ENCODE measurements at regions not wholly inside any gene's neighbourhood (a gene's known extent, or its start where the extent isn't known, plus 50 kb on each side); places are given as distances from the start of the nearest gene placed in this dataset.

DNA sequence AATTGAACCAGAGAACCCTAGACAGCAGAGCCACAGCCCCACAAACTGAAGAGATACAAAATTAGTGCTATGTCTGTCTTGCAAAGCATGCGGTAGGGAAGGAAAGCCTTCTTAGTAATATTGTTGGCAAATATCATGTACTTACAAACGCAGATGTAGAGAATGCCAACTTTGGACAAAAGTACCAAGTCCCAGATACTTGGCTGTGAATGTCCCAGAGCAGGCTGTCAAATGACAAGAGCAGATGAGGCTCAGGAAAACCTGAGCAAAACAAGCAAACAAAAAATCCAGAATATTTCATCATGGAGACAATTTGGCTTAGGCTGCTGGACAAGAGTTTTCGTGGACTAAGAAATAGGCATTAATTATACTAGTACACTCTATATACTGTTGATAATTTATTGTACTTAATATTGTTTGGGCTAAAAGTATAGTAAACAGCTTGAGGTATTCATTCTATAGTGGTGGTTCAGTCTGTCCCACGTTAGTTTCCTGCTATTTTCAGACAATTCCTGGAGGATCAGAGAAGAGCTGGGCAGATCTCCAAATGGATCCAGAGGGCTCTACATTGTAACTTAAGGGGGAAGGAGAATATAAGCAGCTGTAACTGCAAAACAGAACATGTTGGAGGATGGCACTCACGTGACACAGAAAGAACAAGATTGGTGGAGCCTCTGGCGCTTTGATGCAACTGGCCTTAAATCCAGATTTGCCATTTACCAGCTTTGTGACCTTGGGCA lies 329.8 kb downstream of the ATP23 start:
- no peak overlapping the region for H3K4me3 ChIP-seq (ENCODE audit: low read depth, low read length)
- DNase-seq (ENCODE audit: low read depth): no peak
- TF ChIP-seq, protein P1, sequence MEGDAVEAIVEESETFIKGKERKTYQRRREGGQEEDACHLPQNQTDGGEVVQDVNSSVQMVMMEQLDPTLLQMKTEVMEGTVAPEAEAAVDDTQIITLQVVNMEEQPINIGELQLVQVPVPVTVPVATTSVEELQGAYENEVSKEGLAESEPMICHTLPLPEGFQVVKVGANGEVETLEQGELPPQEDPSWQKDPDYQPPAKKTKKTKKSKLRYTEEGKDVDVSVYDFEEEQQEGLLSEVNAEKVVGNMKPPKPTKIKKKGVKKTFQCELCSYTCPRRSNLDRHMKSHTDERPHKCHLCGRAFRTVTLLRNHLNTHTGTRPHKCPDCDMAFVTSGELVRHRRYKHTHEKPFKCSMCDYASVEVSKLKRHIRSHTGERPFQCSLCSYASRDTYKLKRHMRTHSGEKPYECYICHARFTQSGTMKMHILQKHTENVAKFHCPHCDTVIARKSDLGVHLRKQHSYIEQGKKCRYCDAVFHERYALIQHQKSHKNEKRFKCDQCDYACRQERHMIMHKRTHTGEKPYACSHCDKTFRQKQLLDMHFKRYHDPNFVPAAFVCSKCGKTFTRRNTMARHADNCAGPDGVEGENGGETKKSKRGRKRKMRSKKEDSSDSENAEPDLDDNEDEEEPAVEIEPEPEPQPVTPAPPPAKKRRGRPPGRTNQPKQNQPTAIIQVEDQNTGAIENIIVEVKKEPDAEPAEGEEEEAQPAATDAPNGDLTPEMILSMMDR (conservative IDR thresholded peaks at IDR 0.05; ENCODE audit: low read depth, low read length): no peak

- TF ChIP-seq, protein P1 (conservative IDR thresholded peaks at IDR 0.05; ENCODE audit: low read depth, low read length): no peak
- no peak for DNase-seq (ENCODE audit: low read depth)
- no peak overlapping the region for H3K4me3 ChIP-seq (ENCODE audit: low read depth, low read length)
Observed at GRCh38 chr12:58272461-58272860, 331.1 kb downstream of the ATP23 start.

DNA sequence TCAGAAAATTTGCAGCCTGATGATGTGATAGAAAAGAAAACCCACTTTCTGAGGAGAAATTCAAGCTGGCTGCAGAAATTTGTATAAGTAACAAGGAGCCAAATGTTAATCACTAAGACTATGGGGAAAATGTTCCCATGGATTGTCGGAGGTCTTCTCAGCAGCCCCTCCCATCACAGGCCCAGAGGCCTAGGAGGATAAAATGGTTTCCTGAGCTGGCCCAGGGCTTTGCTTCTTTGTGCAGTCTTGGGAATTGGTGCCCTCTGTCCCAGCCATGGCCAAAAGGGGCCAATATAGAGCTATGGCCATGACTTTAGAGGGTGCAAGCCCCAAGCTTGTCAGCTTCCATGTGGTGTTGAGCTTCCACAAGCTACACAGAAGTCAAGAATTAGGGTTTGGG lies 335.9 kb downstream of the ATP23 start:
- no peak for DNase-seq (ENCODE audit: low read depth)
- TF ChIP-seq, protein P1 (conservative IDR thresholded peaks at IDR 0.05; ENCODE audit: low read depth, low read length): no peak
- H3K4me3 ChIP-seq (ENCODE audit: low read depth, low read length): no peak overlapping the region

- no peak overlapping the region for H3K4me3 ChIP-seq (ENCODE audit: low read depth, low read length)
- TF ChIP-seq, protein P1 (conservative IDR thresholded peaks at IDR 0.05; ENCODE audit: low read depth, low read length): no peak
- DNase-seq (ENCODE audit: low read depth): peak; percentile 20
Observed at GRCh38 chr12:58283553-58283952, 342.2 kb downstream of the ATP23 start.

- TF ChIP-seq, protein P1 (conservative IDR thresholded peaks at IDR 0.05; ENCODE audit: low read depth, low read length): no peak
- peak overlapping the region; percentile 5 for H3K4me3 ChIP-seq (ENCODE audit: low read depth, low read length)
- DNase-seq (ENCODE audit: low read depth): no peak
Observed at GRCh38 chr12:58285551-58285950, 344.2 kb downstream of the ATP23 start.

- no peak for DNase-seq (ENCODE audit: low read depth)
- H3K4me3 ChIP-seq (ENCODE audit: low read depth, low read length): no peak overlapping the region
- TF ChIP-seq, protein P1 (conservative IDR thresholded peaks at IDR 0.05; ENCODE audit: low read depth, low read length): no peak
Observed at GRCh38 chr12:58286353-58286752, 345.0 kb downstream of the ATP23 start.

- DNase-seq (ENCODE audit: low read depth): peak; percentile 82
- TF ChIP-seq, protein P1 (conservative IDR thresholded peaks at IDR 0.05; ENCODE audit: low read depth, low read length): no peak
- H3K4me3 ChIP-seq (ENCODE audit: low read depth, low read length): no peak overlapping the region
Observed at GRCh38 chr12:58288190-58288589, 346.8 kb downstream of the ATP23 start.
